ENCODE measurements at regions not wholly inside any gene's neighbourhood (a gene's known extent, or its start where the extent isn't known, plus 50 kb on each side); places are given as distances from the start of the nearest gene placed in this dataset.

DNA sequence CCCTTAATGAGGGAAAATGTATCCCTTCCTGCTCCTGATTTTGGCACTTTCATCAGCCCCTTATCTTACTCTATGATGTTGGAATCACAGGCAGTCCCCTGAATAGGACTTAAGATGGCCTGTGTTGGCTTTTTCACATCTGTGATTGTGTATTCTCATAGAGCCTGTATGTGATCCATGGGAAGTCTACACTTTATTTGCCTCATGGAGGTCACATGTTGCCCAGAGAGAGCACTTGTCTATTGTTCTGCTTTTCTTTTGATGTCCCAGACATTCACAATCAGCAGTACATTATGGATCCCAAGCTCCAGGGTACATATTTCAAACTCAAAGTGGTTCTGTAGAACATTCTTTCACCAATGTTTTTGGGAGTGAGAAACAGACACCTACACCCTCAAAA, 885.2 kb upstream of the ADGRL2 start (continued):
- TF ChIP-seq SP1 (IDR thresholded peaks at IDR 0.05; ENCODE audit: low read depth, low read length) (no peak), GTF2F1 (IDR thresholded peaks at IDR 0.05; ENCODE audit: borderline replicate concordance, low read depth, low read length) (no peak), SP4 (IDR thresholded peaks at IDR 0.05; ENCODE audit: low read length) (no peak), SRF (IDR thresholded peaks at IDR 0.05; ENCODE audit: low read depth, low read length) (no peak), POLR2AphosphoS5 (IDR thresholded peaks at IDR 0.05; ENCODE audit: low read depth, low read length) (no peak), TCF12 (IDR thresholded peaks at IDR 0.05; ENCODE audit: low read depth, low read length) (no peak), CHD2 (IDR thresholded peaks at IDR 0.05; ENCODE audit: low read length) (no peak), FOSL1 (IDR thresholded peaks at IDR 0.05; ENCODE audit: insufficient read depth, low read depth, low read length) (no peak)

All from H1 (cell line).